ENCODE measurements at regions not wholly inside any gene's neighbourhood (a gene's known extent, or its start where the extent isn't known, plus 50 kb on each side); places are given as distances from the start of the nearest gene placed in this dataset.
"Not testable (repeated sequence)": the region's sequence is repeated elsewhere in the genome, so short reads cannot be mapped to it uniquely, and the experiment has no call there.

- TF ChIP-seq EZH2 (IDR thresholded peaks at IDR 0.05; ENCODE audit: insufficient read depth, poor library complexity, severe bottlenecking); EZH2phosphoT487 (IDR thresholded peaks at IDR 0.05; ENCODE audit: insufficient read depth, low read depth): not testable (repeated sequence)
Observed at GRCh38 chr7:6974876-6975275, 148.8 kb upstream of the CCZ1B start.

Data from GM23248 (cell line).